Endothelial cell of hepatic sinusoid (primary cell): ENCODE measurements at regions not wholly inside any gene's neighbourhood (a gene's known extent, or its start where the extent isn't known, plus 50 kb on each side); places are given as distances from the start of the nearest gene placed in this dataset.

ENCODE experiments used
- in situ Hi-C: cut with HindIII; loops from 2 replicates; pipeline ENCODE4 v1.10.0; 2017; ENCODE audit warnings: low sequenced_read_pairs

GRCh38 chr10:61110188-61110844, 166.3 kb upstream of the RHOBTB1 start:
- in situ Hi-C loops: no loop called here

- in situ Hi-C loops: no loop called here
These were observed 164.9 kb upstream of the RHOBTB1 start for GRCh38 chr10:61108915-61109314.

GRCh38 chr10:61100887-61101286, 156.9 kb upstream of the RHOBTB1 start:
- in situ Hi-C loops: no loop called here

GRCh38 chr10:61099756-61100155, 155.8 kb upstream of the RHOBTB1 start:
- in situ Hi-C loops: no loop called here

GRCh38 chr10:61098966-61099365, 155.0 kb upstream of the RHOBTB1 start:
- in situ Hi-C loops: no loop called here

- in situ Hi-C loops: no loop called here
These were observed 153.0 kb upstream of the RHOBTB1 start for GRCh38 chr10:61097026-61097425.

GRCh38 chr10:61096056-61096455, 152.1 kb upstream of the RHOBTB1 start:
- in situ Hi-C loops: no loop called here

GRCh38 chr10:61091531-61091930, 147.5 kb upstream of the RHOBTB1 start:
- in situ Hi-C loops: no loop called here

- in situ Hi-C loops: no loop called here
These were observed 145.3 kb upstream of the RHOBTB1 start for GRCh38 chr10:61089251-61089650.

- in situ Hi-C loops: no loop called here
These were observed 140.5 kb upstream of the RHOBTB1 start for GRCh38 chr10:61084493-61084892.

GRCh38 chr10:61081301-61081700, 137.3 kb upstream of the RHOBTB1 start:
- in situ Hi-C loops: no loop called here

GRCh38 chr10:61078542-61079275, 134.7 kb upstream of the RHOBTB1 start:
- in situ Hi-C loops: no loop called here

- in situ Hi-C loops: no loop called here
These were observed 132.7 kb upstream of the RHOBTB1 start for GRCh38 chr10:61076572-61077114.

- in situ Hi-C loops: no loop called here
These were observed 129.4 kb upstream of the RHOBTB1 start for GRCh38 chr10:61073391-61073790.

- in situ Hi-C loops: no loop called here
These were observed 127.6 kb upstream of the RHOBTB1 start for GRCh38 chr10:61071580-61071979.

GRCh38 chr10:61068471-61068870, 124.5 kb upstream of the RHOBTB1 start:
- in situ Hi-C loops: no loop called here

GRCh38 chr10:61067671-61068336, 123.8 kb upstream of the RHOBTB1 start:
- in situ Hi-C loops: no loop called here

- in situ Hi-C loops: no loop called here
These were observed 122.8 kb upstream of the RHOBTB1 start for GRCh38 chr10:61066661-61067344.

GRCh38 chr10:61065051-61065450, 121.1 kb upstream of the RHOBTB1 start:
- in situ Hi-C loops: no loop called here

- in situ Hi-C loops: no loop called here
These were observed 120.4 kb upstream of the RHOBTB1 start for GRCh38 chr10:61064356-61064755.

GRCh38 chr10:61063901-61064300, 119.9 kb upstream of the RHOBTB1 start:
- in situ Hi-C loops: no loop called here
